Activated CD4-positive, alpha-beta T cell treated with anti-CD3 and anti-CD28 coated beads, Interleukin-2, amount 10 ng/mL, durations not matched to agents 24 days and 14 days (primary cell): ENCODE measurements at regions not wholly inside any gene's neighbourhood (a gene's known extent, or its start where the extent isn't known, plus 50 kb on each side); places are given as distances from the start of the nearest gene placed in this dataset.

Source experiments
- DNase-seq: peaks from one replicate; pipeline ENCODE4 v3.0.0; 2022
- H3K27ac Mint-ChIP-seq: one replicate; pipeline ENCODE4 v1.8.0; 2022; ENCODE audit warnings: mild to moderate bottlenecking, mixed read lengths
- H3K27me3 Mint-ChIP-seq: one replicate; pipeline ENCODE4 v1.8.0; 2022; ENCODE audit warnings: mixed read lengths
- H3K36me3 Mint-ChIP-seq: one replicate; pipeline ENCODE4 v1.8.0; 2022; ENCODE audit warnings: low read depth, mild to moderate bottlenecking, mixed read lengths
- H3K4me1 Mint-ChIP-seq: one replicate; pipeline ENCODE4 v1.8.0; 2021; ENCODE audit warnings: mixed read lengths
- H3K4me3 Mint-ChIP-seq: one replicate; pipeline ENCODE4 v1.8.0; 2022; ENCODE audit warnings: mild to moderate bottlenecking, moderate library complexity, mixed read lengths
- H3K9me3 Mint-ChIP-seq: one replicate; pipeline ENCODE4 v1.8.0; 2021; ENCODE audit warnings: mixed read lengths
- intact Hi-C: fragments of 100-400 bp; cut with micrococcal nuclease; formaldehyde crosslinking; loops from one replicate; pipeline ENCODE4 v1.15.1; 2023

- H3K36me3 Mint-ChIP-seq: no peaks in the 10 kb centered on the region
- DNase-seq: no peak
- no peaks in the 10 kb centered on the region for H3K4me1 Mint-ChIP-seq
- peaks cover 17% of the 10 kb centered on the region for H3K9me3 Mint-ChIP-seq
- H3K27ac Mint-ChIP-seq: no peak overlapping the region
- H3K4me3 Mint-ChIP-seq: no peak overlapping the region
- intact Hi-C loops: no loop called here
- H3K27me3 Mint-ChIP-seq: no peaks in the 10 kb centered on the region
Measured at GRCh38 chr16:49084628-49085390, 196.8 kb downstream of the CBLN1 start.

- Mint-ChIP-seq H3K27ac (no peak overlapping the region), H3K9me3 (peaks cover 12% of the 10 kb centered on the region), H3K4me3 (no peak overlapping the region), H3K36me3 (no peaks in the 10 kb centered on the region), H3K4me1 (no peaks in the 10 kb centered on the region), H3K27me3 (no peaks in the 10 kb centered on the region)
- DNase-seq: no peak
- intact Hi-C loops: no loop called here
Measured at GRCh38 chr16:49081554-49081953, 200.1 kb downstream of the CBLN1 start.

- intact Hi-C loops: no loop called here
- peaks cover 12% of the 10 kb centered on the region for H3K9me3 Mint-ChIP-seq
Measured at GRCh38 chr16:49081086-49081485, 200.6 kb downstream of the CBLN1 start.

GRCh38 chr16:49078571-49078970 is 203.1 kb downstream of the CBLN1 start:
- Mint-ChIP-seq H3K4me1 (no peaks in the 10 kb centered on the region), H3K36me3 (no peaks in the 10 kb centered on the region), H3K27me3 (no peaks in the 10 kb centered on the region), H3K4me3 (no peak overlapping the region), H3K9me3 (no peaks in the 10 kb centered on the region), H3K27ac (no peak overlapping the region)
- intact Hi-C loops: no loop called here
- DNase-seq: no peak

More at GRCh38 chr16:49081086-49081485, 200.6 kb downstream of the CBLN1 start:
- H3K4me3 Mint-ChIP-seq: no peak overlapping the region
- no peaks in the 10 kb centered on the region for H3K36me3 Mint-ChIP-seq
- no peak for DNase-seq
- no peaks in the 10 kb centered on the region for H3K4me1 Mint-ChIP-seq
- H3K27me3 Mint-ChIP-seq: no peaks in the 10 kb centered on the region
- no peak overlapping the region for H3K27ac Mint-ChIP-seq

GRCh38 chr16:49078104-49078503 is 203.5 kb downstream of the CBLN1 start:
- no peaks in the 10 kb centered on the region for H3K36me3 Mint-ChIP-seq

GRCh38 chr16:49075709-49076108 is 205.9 kb downstream of the CBLN1 start:
- H3K4me1 Mint-ChIP-seq: no peaks in the 10 kb centered on the region
- H3K27me3 Mint-ChIP-seq: no peaks in the 10 kb centered on the region
- no peak overlapping the region for H3K27ac Mint-ChIP-seq
- no peak for DNase-seq
- no peak overlapping the region for H3K4me3 Mint-ChIP-seq
- H3K9me3 Mint-ChIP-seq: no peaks in the 10 kb centered on the region
- intact Hi-C loops: no loop called here
- no peaks in the 10 kb centered on the region for H3K36me3 Mint-ChIP-seq

More at GRCh38 chr16:49078104-49078503, 203.5 kb downstream of the CBLN1 start:
- H3K27me3 Mint-ChIP-seq: no peaks in the 10 kb centered on the region
- no peak overlapping the region for H3K27ac Mint-ChIP-seq
- no peaks in the 10 kb centered on the region for H3K4me1 Mint-ChIP-seq
- DNase-seq: no peak
- H3K4me3 Mint-ChIP-seq: no peak overlapping the region
- intact Hi-C loops: no loop called here
- H3K9me3 Mint-ChIP-seq: no peaks in the 10 kb centered on the region

GRCh38 chr16:49068224-49068623 is 213.4 kb downstream of the CBLN1 start:
- intact Hi-C loops: no loop called here
- no peaks in the 10 kb centered on the region for H3K27me3 Mint-ChIP-seq
- H3K4me3 Mint-ChIP-seq: no peak overlapping the region
- no peaks in the 10 kb centered on the region for H3K9me3 Mint-ChIP-seq
- DNase-seq: no peak
- H3K36me3 Mint-ChIP-seq: no peaks in the 10 kb centered on the region
- no peaks in the 10 kb centered on the region for H3K4me1 Mint-ChIP-seq
- H3K27ac Mint-ChIP-seq: no peak overlapping the region

GRCh38 chr16:49067776-49068175 is 213.9 kb downstream of the CBLN1 start:
- intact Hi-C loops: no loop called here
- no peak for DNase-seq

GRCh38 chr16:49061137-49061714 is 220.4 kb downstream of the CBLN1 start:
- Mint-ChIP-seq H3K4me3 (no peak overlapping the region), H3K27ac (no peak overlapping the region), H3K4me1 (no peaks in the 10 kb centered on the region), H3K9me3 (no peaks in the 10 kb centered on the region), H3K36me3 (no peaks in the 10 kb centered on the region), H3K27me3 (no peaks in the 10 kb centered on the region)
- DNase-seq: no peak
- intact Hi-C loops: no loop called here

More at GRCh38 chr16:49067776-49068175, 213.9 kb downstream of the CBLN1 start:
- no peak overlapping the region for H3K27ac Mint-ChIP-seq
- H3K36me3 Mint-ChIP-seq: no peaks in the 10 kb centered on the region
- H3K4me1 Mint-ChIP-seq: no peaks in the 10 kb centered on the region
- H3K9me3 Mint-ChIP-seq: no peaks in the 10 kb centered on the region
- H3K27me3 Mint-ChIP-seq: no peaks in the 10 kb centered on the region
- H3K4me3 Mint-ChIP-seq: no peak overlapping the region

- H3K4me3 Mint-ChIP-seq: no peak overlapping the region
- no peaks in the 10 kb centered on the region for H3K36me3 Mint-ChIP-seq
- no peak for DNase-seq
- no peaks in the 10 kb centered on the region for H3K4me1 Mint-ChIP-seq
- H3K9me3 Mint-ChIP-seq: no peaks in the 10 kb centered on the region
- H3K27ac Mint-ChIP-seq: no peak overlapping the region
- no peaks in the 10 kb centered on the region for H3K27me3 Mint-ChIP-seq
- intact Hi-C loops: no loop called here
Measured at GRCh38 chr16:49060728-49061127, 220.9 kb downstream of the CBLN1 start.

GRCh38 chr16:49058382-49058781 is 223.3 kb downstream of the CBLN1 start:
- intact Hi-C loops: no loop called here
- no peaks in the 10 kb centered on the region for H3K36me3 Mint-ChIP-seq
- no peaks in the 10 kb centered on the region for H3K4me1 Mint-ChIP-seq
- no peak overlapping the region for H3K27ac Mint-ChIP-seq
- H3K27me3 Mint-ChIP-seq: no peaks in the 10 kb centered on the region
- no peak for DNase-seq
- H3K9me3 Mint-ChIP-seq: no peaks in the 10 kb centered on the region
- H3K4me3 Mint-ChIP-seq: no peak overlapping the region

GRCh38 chr16:49057936-49058335 is 223.7 kb downstream of the CBLN1 start:
- H3K4me1 Mint-ChIP-seq: no peaks in the 10 kb centered on the region
- intact Hi-C loops: no loop called here
- DNase-seq: no peak
- H3K4me3 Mint-ChIP-seq: no peak overlapping the region
- H3K27ac Mint-ChIP-seq: no peak overlapping the region
- no peaks in the 10 kb centered on the region for H3K27me3 Mint-ChIP-seq
- H3K36me3 Mint-ChIP-seq: no peaks in the 10 kb centered on the region
- no peaks in the 10 kb centered on the region for H3K9me3 Mint-ChIP-seq

GRCh38 chr16:49057391-49057790 is 224.2 kb downstream of the CBLN1 start:
- Mint-ChIP-seq H3K27ac (no peak overlapping the region), H3K27me3 (no peaks in the 10 kb centered on the region), H3K4me1 (no peaks in the 10 kb centered on the region), H3K4me3 (no peak overlapping the region), H3K9me3 (no peaks in the 10 kb centered on the region), H3K36me3 (no peaks in the 10 kb centered on the region)
- intact Hi-C loops: no loop called here
- no peak for DNase-seq

GRCh38 chr16:49056546-49056945 is 225.1 kb downstream of the CBLN1 start:
- intact Hi-C loops: no loop called here
- Mint-ChIP-seq H3K4me3 (no peak overlapping the region), H3K27me3 (no peaks in the 10 kb centered on the region), H3K27ac (no peak overlapping the region), H3K36me3 (no peaks in the 10 kb centered on the region), H3K4me1 (no peaks in the 10 kb centered on the region), H3K9me3 (no peaks in the 10 kb centered on the region)
- DNase-seq: no peak
